Pons (tissue), 1 donor: ENCODE measurements at regions not wholly inside any gene's neighbourhood (a gene's known extent, or its start where the extent isn't known, plus 50 kb on each side); places are given as distances from the start of the nearest gene placed in this dataset.
A peak's percentile ranks its signal among the peaks of the same experiment; 100 is the strongest.
"Not testable (repeated sequence)": the region's sequence is repeated elsewhere in the genome, so short reads cannot be mapped to it uniquely, and the experiment has no call there.

ENCODE experiments used
- DNase-seq: peaks from one replicate; pipeline ENCODE4 v3.0.0-alpha.2; 2016; ENCODE audit warnings: low spot score

GRCh38 chr3:191148131-191148530, 50.9 kb upstream of the OSTN start:
- DNase-seq, result no peak

- DNase-seq, result no peak
Observed at GRCh38 chr3:191143224-191143623, 55.8 kb upstream of the OSTN start.

GRCh38 chr3:191141728-191142127, 57.3 kb upstream of the OSTN start:
- DNase-seq, result no peak

- DNase-seq, result no peak
Observed at GRCh38 chr3:191139736-191140135, 59.3 kb upstream of the OSTN start.

- no peak for DNase-seq
Observed at GRCh38 chr3:191138937-191139336, 60.1 kb upstream of the OSTN start.

- no peak for DNase-seq
Observed at GRCh38 chr3:191137708-191138107, 61.3 kb upstream of the OSTN start.

- DNase-seq, result no peak
Observed at GRCh38 chr3:191136347-191136746, 62.7 kb upstream of the OSTN start.

GRCh38 chr3:191135175-191135574, 63.9 kb upstream of the OSTN start:
- no peak for DNase-seq

- no peak for DNase-seq
Observed at GRCh38 chr3:191133359-191133758, 65.7 kb upstream of the OSTN start.

GRCh38 chr3:191131305-191131704, 67.7 kb upstream of the OSTN start:
- DNase-seq, result no peak

- not testable (repeated sequence) for DNase-seq
Observed at GRCh38 chr3:191124891-191125290, 74.2 kb upstream of the OSTN start.

- no peak for DNase-seq
Observed at GRCh38 chr3:191123946-191124345, 75.1 kb upstream of the OSTN start.

GRCh38 chr3:191123231-191123630, 75.8 kb upstream of the OSTN start:
- no peak for DNase-seq

GRCh38 chr3:191120447-191121298, 78.4 kb upstream of the OSTN start:
- DNase-seq, result peak; percentile 3

GRCh38 chr3:191119415-191120295, 79.4 kb upstream of the OSTN start:
- DNase-seq, result no peak

- DNase-seq, result no peak
Observed at GRCh38 chr3:191111722-191112121, 87.3 kb upstream of the OSTN start.

- DNase-seq, result no peak
Observed at GRCh38 chr3:191105418-191105817, 93.6 kb upstream of the OSTN start.

GRCh38 chr3:191100516-191100915, 98.5 kb upstream of the OSTN start:
- no peak for DNase-seq

GRCh38 chr3:191094057-191094845, 104.8 kb upstream of the OSTN start:
- DNase-seq, result no peak

GRCh38 chr3:191087391-191087790, 111.7 kb upstream of the OSTN start:
- no peak for DNase-seq

- no peak for DNase-seq
Observed at GRCh38 chr3:191085091-191085490, 114.0 kb upstream of the OSTN start.

GRCh38 chr3:191078913-191079312, 120.1 kb upstream of the OSTN start:
- DNase-seq, result not testable (repeated sequence)
